Karpas-422 (cell line): ENCODE measurements at regions not wholly inside any gene's neighbourhood (a gene's known extent, or its start where the extent isn't known, plus 50 kb on each side); places are given as distances from the start of the nearest gene placed in this dataset.

ENCODE experiments used
- DNase-seq: peaks from one replicate; pipeline ENCODE4 v3.0.0-alpha.2; 2015
- H2AFZ ChIP-seq: fragments of 200-600 bp; sonication (generic); 2 replicates; pipeline ENCODE4 v1.6.1; 2014; ENCODE audit warnings: antibody characterized with exemption, low read length, mixed read lengths
- H3K27ac ChIP-seq: fragments of 200-600 bp; sonication (generic); 2 replicates; pipeline ENCODE4 v1.5.1; 2014; ENCODE audit warnings: mild to moderate bottlenecking, low read length, moderate library complexity
- H3K27me3 ChIP-seq: fragments of 200-600 bp; sonication (generic); 2 replicates; pipeline ENCODE4 v1.6.1; 2014; ENCODE audit warnings: low read length, mixed read lengths
- H3K36me3 ChIP-seq: fragments of 200-600 bp; sonication (generic); 2 replicates; pipeline ENCODE4 v1.6.1; 2014; ENCODE audit warnings: low read length, mixed read lengths; ENCODE audit not compliant: insufficient read depth
- H3K4me1 ChIP-seq: fragments of 200-600 bp; sonication (generic); 2 replicates; pipeline ENCODE4 v1.6.1; 2014; ENCODE audit warnings: mild to moderate bottlenecking, low read length, mixed read lengths
- H3K4me2 ChIP-seq: fragments of 200-600 bp; sonication (generic); 2 replicates; pipeline ENCODE4 v1.6.1; 2014; ENCODE audit warnings: low read length, low read depth, mild to moderate bottlenecking; ENCODE audit not compliant: poor library complexity, severe bottlenecking
- H3K4me3 ChIP-seq: fragments of 200-600 bp; sonication (generic); 2 replicates; pipeline ENCODE4 v1.5.1; 2014; ENCODE audit warnings: mild to moderate bottlenecking, antibody characterized with exemption, low read length, mixed read lengths
- H3K79me2 ChIP-seq: fragments of 200-600 bp; sonication (generic); 2 replicates; pipeline ENCODE4 v1.6.1; 2014; ENCODE audit warnings: mild to moderate bottlenecking, low read length, mixed read lengths
- H3K9ac ChIP-seq: fragments of 200-600 bp; sonication (generic); 2 replicates; pipeline ENCODE4 v1.6.0; 2014; ENCODE audit warnings: low read length
- H3K9me2 ChIP-seq: fragments of 200-600 bp; sonication (generic), shearing (Covaris generic); replicated peaks from 2 replicates; pipeline ENCODE4 v1.6.0; 2014; ENCODE audit warnings: mild to moderate bottlenecking, low read length, moderate library complexity; ENCODE audit not compliant: insufficient read depth
- H3K9me3 ChIP-seq: fragments of 300-700, 200-600 bp; sonication (generic); 2 replicates; pipeline ENCODE4 v1.6.1; 2014; ENCODE audit warnings: low read length, mixed read lengths
- H4K20me1 ChIP-seq: fragments of 200-600 bp; sonication (generic); 2 replicates; pipeline ENCODE4 v1.6.1; 2014; ENCODE audit warnings: mild to moderate bottlenecking, antibody characterized with exemption, low read length, low read depth; ENCODE audit not compliant: insufficient read depth

- Histone ChIP-seq H3K9me2 (no peaks in the 10 kb centered on the region; the same call in 1 of the 2 replicates), H3K4me1 (no peaks in the 10 kb centered on the region), H3K4me3 (no peak overlapping the region), H3K9ac (no peak overlapping the region), H3K79me2 (no peaks in the 10 kb centered on the region), H3K4me2 (no peak overlapping the region), H4K20me1 (no peaks in the 10 kb centered on the region), H2AFZ (no peak overlapping the region), H3K27ac (no peak overlapping the region), H3K9me3 (peaks cover 11% of the 10 kb centered on the region), H3K27me3 (no peaks in the 10 kb centered on the region), H3K36me3 (no peaks in the 10 kb centered on the region)
- no peak for DNase-seq
Measured at GRCh38 chr5:104998169-104998568, 1435.6 kb upstream of the NUDT12 start.

GRCh38 chr5:104987074-104987473 is 1424.5 kb upstream of the NUDT12 start:
- Histone ChIP-seq H3K9me3 (peaks cover 20% of the 10 kb centered on the region; the same call in 1 of the 2 replicates), H2AFZ (no peak overlapping the region), H3K27ac (no peak overlapping the region), H3K4me3 (no peak overlapping the region), H3K9me2 (no peaks in the 10 kb centered on the region), H3K4me2 (no peak overlapping the region), H3K9ac (no peak overlapping the region), H3K4me1 (no peaks in the 10 kb centered on the region), H3K79me2 (no peaks in the 10 kb centered on the region), H4K20me1 (no peaks in the 10 kb centered on the region), H3K36me3 (no peaks in the 10 kb centered on the region), H3K27me3 (no peaks in the 10 kb centered on the region)
- DNase-seq, result no peak

DNA sequence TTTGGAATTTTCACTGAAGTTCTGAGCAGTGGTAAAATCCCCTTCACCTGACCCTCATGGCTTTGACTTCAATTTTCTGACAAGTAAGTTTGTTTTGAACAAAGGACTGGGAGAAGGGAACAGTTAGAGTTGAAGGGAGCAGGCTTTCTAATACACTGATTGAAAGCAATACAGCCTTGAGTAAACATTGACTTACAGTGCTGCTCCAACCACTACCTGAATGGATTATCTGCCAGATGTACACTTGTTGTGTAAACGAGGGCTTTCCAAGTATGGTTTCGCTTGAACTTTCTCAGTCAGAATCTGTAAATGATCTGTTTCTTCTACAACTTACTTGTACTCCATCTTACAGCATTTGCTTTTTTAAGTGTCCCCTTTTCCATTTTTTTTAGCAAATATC is 1414.9 kb upstream of the NUDT12 start:
- Histone ChIP-seq H3K9me2 (no peaks in the 10 kb centered on the region), H3K9me3 (peaks cover 27% of the 10 kb centered on the region), H3K4me3 (no peak overlapping the region), H3K36me3 (no peaks in the 10 kb centered on the region), H3K27ac (no peak overlapping the region), H4K20me1 (no peaks in the 10 kb centered on the region), H3K79me2 (no peaks in the 10 kb centered on the region), H3K4me2 (no peak overlapping the region), H3K4me1 (no peaks in the 10 kb centered on the region), H2AFZ (no peak overlapping the region), H3K27me3 (no peaks in the 10 kb centered on the region), H3K9ac (no peak overlapping the region)
- no peak for DNase-seq

DNA sequence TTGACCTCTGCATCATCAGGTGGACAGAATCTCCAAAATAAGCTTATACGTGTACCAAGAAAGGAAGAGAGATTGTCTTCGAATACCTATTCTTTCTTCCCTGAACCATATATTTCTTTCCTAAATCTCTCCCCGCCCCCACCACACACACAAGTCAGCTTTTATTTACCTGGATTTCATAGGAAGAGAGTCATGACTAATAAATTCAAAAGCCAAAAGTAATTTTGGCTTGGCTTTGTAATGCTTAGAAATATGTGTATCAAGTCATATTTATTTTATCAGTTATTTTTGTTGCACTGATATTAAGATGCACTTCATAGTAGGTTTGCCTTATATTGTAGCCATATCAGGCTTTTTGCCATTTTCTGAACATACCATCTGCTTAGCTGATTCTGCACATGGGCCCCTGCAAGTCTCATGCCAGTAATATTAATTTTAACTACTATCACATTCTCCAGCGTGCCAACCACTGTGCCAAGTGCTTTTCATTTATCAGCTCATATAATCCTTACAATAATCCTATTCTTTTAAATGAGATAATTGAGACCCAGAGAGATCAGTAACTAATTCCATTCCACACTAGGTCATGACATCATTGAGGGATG is 1405.3 kb upstream of the NUDT12 start:
- Histone ChIP-seq H3K9me3 (peaks cover 33% of the 10 kb centered on the region), H4K20me1 (no peaks in the 10 kb centered on the region), H2AFZ (no peak overlapping the region), H3K4me2 (no peak overlapping the region), H3K9me2 (no peaks in the 10 kb centered on the region), H3K4me1 (no peaks in the 10 kb centered on the region), H3K36me3 (no peaks in the 10 kb centered on the region), H3K9ac (no peak overlapping the region), H3K4me3 (no peak overlapping the region), H3K79me2 (no peaks in the 10 kb centered on the region), H3K27ac (no peak overlapping the region), H3K27me3 (no peaks in the 10 kb centered on the region)
- no peak for DNase-seq

DNA sequence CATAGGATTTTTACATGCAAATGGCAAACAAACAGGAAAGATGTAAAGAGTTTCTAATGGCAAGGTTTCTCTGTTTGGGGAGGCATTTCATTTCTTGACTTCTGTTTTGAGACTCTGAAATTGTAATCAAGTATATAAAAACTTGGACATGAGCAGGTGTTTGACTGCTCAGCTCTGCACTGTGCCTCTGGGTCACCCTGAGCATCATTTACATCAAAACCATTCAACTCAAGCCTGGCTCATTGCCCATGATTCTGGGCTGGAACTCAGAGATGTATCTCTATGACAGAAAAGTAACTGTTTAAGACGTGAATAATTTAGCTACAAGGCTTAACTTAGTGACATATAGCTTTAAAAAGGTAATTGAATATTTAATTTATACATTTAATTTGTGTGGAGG is 1402.4 kb upstream of the NUDT12 start:
- peaks cover 28% of the 10 kb centered on the region for H3K9me3 ChIP-seq
- H3K4me1 ChIP-seq, result no peaks in the 10 kb centered on the region
- no peaks in the 10 kb centered on the region for H3K79me2 ChIP-seq
- H3K4me3 ChIP-seq, result no peak overlapping the region
- no peaks in the 10 kb centered on the region for H3K36me3 ChIP-seq
- no peaks in the 10 kb centered on the region for H4K20me1 ChIP-seq
- no peak for DNase-seq
- no peak overlapping the region for H2AFZ ChIP-seq
- H3K9me2 ChIP-seq, result no peaks in the 10 kb centered on the region
- H3K4me2 ChIP-seq, result no peak overlapping the region
- H3K9ac ChIP-seq, result no peak overlapping the region
- H3K27ac ChIP-seq, result no peak overlapping the region
- no peaks in the 10 kb centered on the region for H3K27me3 ChIP-seq

GRCh38 chr5:104955479-104955878 is 1392.9 kb upstream of the NUDT12 start:
- Histone ChIP-seq H3K27me3 (no peaks in the 10 kb centered on the region), H3K4me1 (no peaks in the 10 kb centered on the region), H4K20me1 (no peaks in the 10 kb centered on the region), H3K4me2 (no peak overlapping the region), H2AFZ (no peak overlapping the region), H3K4me3 (no peak overlapping the region), H3K79me2 (no peaks in the 10 kb centered on the region), H3K36me3 (no peaks in the 10 kb centered on the region), H3K9me2 (no peaks in the 10 kb centered on the region), H3K27ac (no peak overlapping the region), H3K9me3 (peaks cover 28% of the 10 kb centered on the region), H3K9ac (no peak overlapping the region)
- no peak for DNase-seq

DNA sequence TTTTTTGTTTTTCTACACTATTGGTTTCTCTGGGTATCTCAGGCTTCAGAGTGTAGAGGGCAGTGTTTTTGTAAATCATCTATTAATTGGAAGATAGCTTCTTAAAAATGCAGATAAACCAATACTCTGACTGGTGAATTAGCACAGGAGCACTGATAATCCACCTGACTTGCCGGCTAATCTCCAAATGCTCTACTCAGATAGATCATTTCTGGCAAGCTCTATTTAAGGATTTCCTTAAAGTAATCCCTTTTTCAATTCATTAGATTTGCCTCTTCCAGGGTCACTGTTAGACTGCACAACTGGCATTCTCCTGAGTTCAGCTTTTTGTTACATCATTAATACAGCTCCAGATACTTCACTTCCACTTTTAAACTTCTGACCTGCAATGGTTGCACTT is 1390.3 kb upstream of the NUDT12 start:
- no peak overlapping the region for H2AFZ ChIP-seq
- no peak for DNase-seq
- no peak overlapping the region for H3K4me2 ChIP-seq

DNA sequence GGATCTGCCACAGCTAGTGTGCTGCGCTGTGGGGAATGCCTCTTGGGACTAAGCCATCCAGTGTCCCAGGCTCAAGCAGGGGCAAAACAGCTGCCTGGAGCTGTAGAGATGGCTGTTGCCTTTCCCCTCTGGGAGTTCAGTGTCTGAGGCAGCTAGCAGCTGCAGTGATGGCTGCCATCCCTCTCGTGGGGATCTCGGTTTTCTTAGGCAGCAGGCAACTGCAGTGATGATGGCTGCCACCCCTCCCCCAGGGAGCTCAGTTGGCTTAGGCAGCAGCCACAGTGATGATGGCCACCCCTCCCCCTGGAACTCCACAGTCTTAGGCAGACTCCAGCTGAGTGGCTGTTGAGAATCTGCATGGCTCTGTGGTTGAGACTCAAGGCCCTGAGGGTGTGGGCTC is 1389.2 kb upstream of the NUDT12 start:
- no peak for DNase-seq
- Histone ChIP-seq H3K9me3 (peaks cover 19% of the 10 kb centered on the region), H2AFZ (no peak overlapping the region), H3K27ac (no peak overlapping the region), H3K9me2 (no peaks in the 10 kb centered on the region), H3K4me1 (no peaks in the 10 kb centered on the region), H3K4me3 (no peak overlapping the region), H3K36me3 (no peaks in the 10 kb centered on the region), H3K4me2 (no peak overlapping the region), H3K27me3 (no peaks in the 10 kb centered on the region), H3K79me2 (no peaks in the 10 kb centered on the region), H3K9ac (no peak overlapping the region), H4K20me1 (no peaks in the 10 kb centered on the region)

More for the DNA sequence above, 1390.3 kb upstream of the NUDT12 start:
- Histone ChIP-seq H3K36me3 (no peaks in the 10 kb centered on the region), H3K9ac (no peak overlapping the region), H3K9me2 (no peaks in the 10 kb centered on the region), H3K79me2 (no peaks in the 10 kb centered on the region), H3K27me3 (no peaks in the 10 kb centered on the region), H4K20me1 (no peaks in the 10 kb centered on the region), H3K9me3 (peaks cover 23% of the 10 kb centered on the region), H3K4me1 (no peaks in the 10 kb centered on the region), H3K4me3 (no peak overlapping the region), H3K27ac (no peak overlapping the region)

- Histone ChIP-seq H3K9me3 (peaks cover 23% of the 10 kb centered on the region), H3K9me2 (no peaks in the 10 kb centered on the region), H3K9ac (no peak overlapping the region), H3K79me2 (no peaks in the 10 kb centered on the region), H3K4me2 (no peak overlapping the region), H3K36me3 (no peaks in the 10 kb centered on the region), H3K27me3 (no peaks in the 10 kb centered on the region), H3K4me1 (no peaks in the 10 kb centered on the region), H4K20me1 (no peaks in the 10 kb centered on the region), H3K27ac (no peak overlapping the region), H3K4me3 (no peak overlapping the region), H2AFZ (no peak overlapping the region)
- no peak for DNase-seq
Measured at GRCh38 chr5:104947076-104947475, 1384.5 kb upstream of the NUDT12 start.
